HG03457 (cell line): ENCODE measurements at regions not wholly inside any gene's neighbourhood (a gene's known extent, or its start where the extent isn't known, plus 50 kb on each side); places are given as distances from the start of the nearest gene placed in this dataset.
"Not testable (repeated sequence)": the region's sequence is repeated elsewhere in the genome, so short reads cannot be mapped to it uniquely, and the experiment has no call there.

Experiments
- ATAC-seq: cut with Tn5 transposase; IDR thresholded peaks from one replicate; pipeline ENCODE4 v1.9.1; 2021; ENCODE audit warnings: moderate number of reproducible peaks; ENCODE audit not compliant: unreplicated experiment

GRCh38 chr4:28443371-28443770, 1582.7 kb downstream of the STIM2 start:
- no peak for ATAC-seq

GRCh38 chr4:28443801-28444412, 1583.3 kb downstream of the STIM2 start:
- no peak for ATAC-seq

- no peak for ATAC-seq
Measured at GRCh38 chr4:28444886-28445496, 1584.3 kb downstream of the STIM2 start.

- no peak for ATAC-seq
Measured at GRCh38 chr4:28449085-28449484, 1588.4 kb downstream of the STIM2 start.

GRCh38 chr4:28451346-28451745, 1590.7 kb downstream of the STIM2 start:
- no peak for ATAC-seq

GRCh38 chr4:28462766-28463700, 1602.4 kb downstream of the STIM2 start:
- ATAC-seq, result no peak

GRCh38 chr4:28464823-28465222, 1604.2 kb downstream of the STIM2 start:
- ATAC-seq, result no peak

- not testable (repeated sequence) for ATAC-seq
Measured at GRCh38 chr4:28466886-28467285, 1606.2 kb downstream of the STIM2 start.

GRCh38 chr4:28469387-28469786, 1608.7 kb downstream of the STIM2 start:
- no peak for ATAC-seq

GRCh38 chr4:28469886-28470285, 1609.2 kb downstream of the STIM2 start:
- no peak for ATAC-seq

GRCh38 chr4:28475381-28475780, 1614.7 kb downstream of the STIM2 start:
- no peak for ATAC-seq

- ATAC-seq, result no peak
Measured at GRCh38 chr4:28479666-28480065, 1619.0 kb downstream of the STIM2 start.

- ATAC-seq, result no peak
Measured at GRCh38 chr4:28481565-28481964, 1620.9 kb downstream of the STIM2 start.

- no peak for ATAC-seq
Measured at GRCh38 chr4:28482580-28483270, 1622.1 kb downstream of the STIM2 start.

GRCh38 chr4:28488021-28488420, 1627.4 kb downstream of the STIM2 start:
- no peak for ATAC-seq

GRCh38 chr4:28490669-28491068, 1630.0 kb downstream of the STIM2 start:
- no peak for ATAC-seq

- no peak for ATAC-seq
Measured at GRCh38 chr4:28505064-28505463, 1644.4 kb downstream of the STIM2 start.

- ATAC-seq, result no peak
Measured at GRCh38 chr4:28508636-28509035, 1648.0 kb downstream of the STIM2 start.

GRCh38 chr4:28514766-28515165, 1654.1 kb downstream of the STIM2 start:
- not testable (repeated sequence) for ATAC-seq

GRCh38 chr4:28518561-28519165, 1658.0 kb downstream of the STIM2 start:
- ATAC-seq, result no peak

GRCh38 chr4:28523681-28524190, 1663.1 kb downstream of the STIM2 start:
- no peak for ATAC-seq
